Upper lobe of right lung (tissue), 1 donor: ENCODE measurements at regions not wholly inside any gene's neighbourhood (a gene's known extent, or its start where the extent isn't known, plus 50 kb on each side); places are given as distances from the start of the nearest gene placed in this dataset.

Experiments
- ATAC-seq: fragments of 200-7000 bp; cut with Tn5 transposase; one replicate; pipeline ENCODE4 v1.9.1; 2020; ENCODE audit warnings: mild to moderate bottlenecking, moderate library complexity
- DNase-seq: peaks from one replicate; pipeline ENCODE4 v3.0.0-alpha.2; 2020
- H3K27ac ChIP-seq: fragments of 200-600 bp; one replicate; pipeline ENCODE4 v1.8.0; 2022
- H3K27me3 ChIP-seq: fragments of 200-600 bp; one replicate; pipeline ENCODE4 v1.8.0; 2022; ENCODE audit warnings: mild to moderate bottlenecking
- H3K36me3 ChIP-seq: fragments of 200-600 bp; one replicate; pipeline ENCODE4 v1.8.0; 2022
- H3K4me1 ChIP-seq: fragments of 200-600 bp; one replicate; pipeline ENCODE4 v1.8.0; 2022
- H3K4me3 ChIP-seq: fragments of 200-600 bp; one replicate; pipeline ENCODE4 v1.8.0; 2022; ENCODE audit warnings: mild to moderate bottlenecking
- H3K9me3 ChIP-seq: fragments of 200-600 bp; one replicate; pipeline ENCODE4 v1.8.0; 2022
- CTCF ChIP-seq: fragments of 200-600 bp; IDR thresholded peaks from one replicate; pipeline ENCODE4 v1.8.0; 2022; ENCODE audit warnings: antibody characterized with exemption
- intact Hi-C: fragments of 100-400 bp; cut with DNase I; formaldehyde crosslinking; loops from one replicate; pipeline ENCODE4 v1.11.0; 2022
- donor health status: DM: no; HTN: yes; CAD: no; lungs with severe emphysema.

- no peaks in the 10 kb centered on the region for H3K9me3 ChIP-seq
- H3K4me1 ChIP-seq: no peaks in the 10 kb centered on the region
- H3K4me3 ChIP-seq: no peak overlapping the region
- H3K36me3 ChIP-seq: no peaks in the 10 kb centered on the region
- no peaks in the 10 kb centered on the region for H3K27me3 ChIP-seq
- no peak overlapping the region for H3K27ac ChIP-seq
- no peak for TF ChIP-seq CTCF
- intact Hi-C loops: no loop called here
- DNase-seq (no peak), ATAC-seq (no peak)
Measured at GRCh38 chr13:32897296-32897695, 118.9 kb upstream of the KL start.

GRCh38 chr13:32902029-32902780 lies 114.0 kb upstream of the KL start:
- Histone ChIP-seq H3K4me1 (no peaks in the 10 kb centered on the region), H3K9me3 (no peaks in the 10 kb centered on the region), H3K36me3 (no peaks in the 10 kb centered on the region), H3K27ac (peak overlapping the region; percentile 51), H3K27me3 (no peaks in the 10 kb centered on the region), H3K4me3 (no peak overlapping the region)
- ATAC-seq (no peak), DNase-seq (no peak)
- no peak for TF ChIP-seq CTCF
- intact Hi-C loops: no loop called here

GRCh38 chr13:32902874-32903273 lies 113.3 kb upstream of the KL start:
- DNase-seq: no peak
- Histone ChIP-seq H3K4me1 (no peaks in the 10 kb centered on the region), H3K9me3 (no peaks in the 10 kb centered on the region), H3K36me3 (no peaks in the 10 kb centered on the region), H3K4me3 (no peak overlapping the region), H3K27ac (peak overlapping the region; percentile 51), H3K27me3 (no peaks in the 10 kb centered on the region)
- peak; percentile 65 for ATAC-seq
- no peak for TF ChIP-seq CTCF
- intact Hi-C loops: no loop called here

DNA sequence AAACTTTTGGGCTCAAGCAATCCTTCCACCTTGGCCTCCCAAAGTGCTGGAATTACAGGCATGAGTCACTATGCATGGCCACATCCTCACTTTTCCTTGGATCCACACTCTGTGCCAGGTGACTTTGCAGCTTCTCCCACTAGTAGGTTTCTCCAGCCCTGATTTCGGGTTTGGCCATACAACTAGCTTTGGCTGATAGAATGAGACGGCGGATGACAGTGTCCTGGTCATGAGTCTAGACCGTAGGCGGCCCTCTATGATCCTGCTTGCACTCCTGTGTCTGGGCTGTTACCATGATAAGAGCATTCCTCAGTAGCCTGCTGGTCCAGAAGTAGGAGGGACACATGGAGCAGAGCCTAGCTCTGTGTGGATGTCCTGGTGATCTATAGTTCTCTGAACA lies 112.5 kb upstream of the KL start:
- Histone ChIP-seq H3K4me3 (no peak overlapping the region), H3K27me3 (no peaks in the 10 kb centered on the region), H3K27ac (no peak overlapping the region), H3K4me1 (no peaks in the 10 kb centered on the region), H3K9me3 (no peaks in the 10 kb centered on the region), H3K36me3 (no peaks in the 10 kb centered on the region)
- intact Hi-C loops: no loop called here
- DNase-seq: no peak
- ATAC-seq: no peak
- TF ChIP-seq CTCF: no peak

DNA sequence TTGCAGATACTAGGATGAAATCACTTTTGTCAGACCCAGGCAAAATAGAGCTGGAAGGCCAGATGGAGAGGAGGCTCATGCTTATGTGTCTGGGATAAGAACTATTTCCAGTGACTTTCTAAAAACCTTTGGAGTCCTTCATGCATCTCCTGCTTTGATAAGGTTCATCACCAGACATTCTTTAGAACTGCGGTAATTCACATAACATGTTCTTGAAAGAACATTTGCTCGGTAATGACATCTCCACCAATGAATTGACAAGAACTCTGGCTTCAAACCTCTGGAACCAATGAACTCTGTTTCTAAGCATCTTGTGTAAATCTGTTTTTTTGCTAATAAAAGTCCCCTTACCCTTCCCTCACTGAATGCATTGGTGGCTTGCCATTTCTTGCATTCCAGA lies 112.0 kb upstream of the KL start:
- H3K9me3 ChIP-seq: no peaks in the 10 kb centered on the region
- no peak for ATAC-seq
- TF ChIP-seq CTCF: no peak
- H3K27ac ChIP-seq: no peak overlapping the region
- no peak for DNase-seq
- no peaks in the 10 kb centered on the region for H3K4me1 ChIP-seq
- intact Hi-C loops: no loop called here
- no peaks in the 10 kb centered on the region for H3K36me3 ChIP-seq
- H3K27me3 ChIP-seq: no peaks in the 10 kb centered on the region
- H3K4me3 ChIP-seq: no peak overlapping the region
